ENCODE measurements at regions not wholly inside any gene's neighbourhood (a gene's known extent, or its start where the extent isn't known, plus 50 kb on each side); places are given as distances from the start of the nearest gene placed in this dataset.

GRCh38 chr18:51461956-51462355, 264.5 kb upstream of the MEX3C start:
- TF ChIP-seq, protein P1, sequence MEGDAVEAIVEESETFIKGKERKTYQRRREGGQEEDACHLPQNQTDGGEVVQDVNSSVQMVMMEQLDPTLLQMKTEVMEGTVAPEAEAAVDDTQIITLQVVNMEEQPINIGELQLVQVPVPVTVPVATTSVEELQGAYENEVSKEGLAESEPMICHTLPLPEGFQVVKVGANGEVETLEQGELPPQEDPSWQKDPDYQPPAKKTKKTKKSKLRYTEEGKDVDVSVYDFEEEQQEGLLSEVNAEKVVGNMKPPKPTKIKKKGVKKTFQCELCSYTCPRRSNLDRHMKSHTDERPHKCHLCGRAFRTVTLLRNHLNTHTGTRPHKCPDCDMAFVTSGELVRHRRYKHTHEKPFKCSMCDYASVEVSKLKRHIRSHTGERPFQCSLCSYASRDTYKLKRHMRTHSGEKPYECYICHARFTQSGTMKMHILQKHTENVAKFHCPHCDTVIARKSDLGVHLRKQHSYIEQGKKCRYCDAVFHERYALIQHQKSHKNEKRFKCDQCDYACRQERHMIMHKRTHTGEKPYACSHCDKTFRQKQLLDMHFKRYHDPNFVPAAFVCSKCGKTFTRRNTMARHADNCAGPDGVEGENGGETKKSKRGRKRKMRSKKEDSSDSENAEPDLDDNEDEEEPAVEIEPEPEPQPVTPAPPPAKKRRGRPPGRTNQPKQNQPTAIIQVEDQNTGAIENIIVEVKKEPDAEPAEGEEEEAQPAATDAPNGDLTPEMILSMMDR (IDR thresholded peaks at IDR 0.05), result no peak
- no peak for DNase-seq (ENCODE audit: low spot score)

DNA sequence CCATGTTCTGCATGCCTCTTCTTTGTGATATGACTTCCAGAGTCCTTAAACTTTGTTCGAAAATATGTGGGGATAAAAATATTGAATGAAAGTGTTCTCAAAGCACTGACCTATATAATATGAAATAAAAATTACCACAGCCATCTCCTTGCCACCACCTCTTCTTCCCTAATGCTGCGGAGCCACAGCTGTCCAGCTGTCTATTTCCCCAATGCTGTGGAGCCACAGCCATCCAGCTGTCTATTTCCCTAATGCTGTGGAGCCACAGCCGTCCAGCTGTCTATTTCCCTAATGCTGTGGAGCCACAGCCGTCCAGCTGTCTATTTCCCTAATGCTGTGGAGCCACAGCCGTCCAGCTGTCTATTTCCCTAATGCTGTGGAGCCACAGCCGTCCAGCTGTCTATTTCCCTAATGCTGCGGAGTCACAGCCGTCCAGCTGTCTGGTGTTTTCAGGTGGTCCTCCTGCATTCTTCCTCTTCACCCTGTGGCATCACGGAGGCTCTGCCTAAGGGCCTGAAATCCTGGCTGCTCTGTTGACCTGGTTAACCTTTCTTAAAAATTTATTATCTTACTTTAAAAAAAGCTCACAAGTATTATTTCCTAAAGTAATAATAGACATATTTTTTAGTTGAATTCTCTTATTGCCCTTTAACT, 266.1 kb upstream of the MEX3C start:
- Histone ChIP-seq H3K27ac (no peak overlapping the region), H3K4me3 (no peak overlapping the region)
- no peak for DNase-seq (ENCODE audit: low spot score)
- TF ChIP-seq, protein P1 (IDR thresholded peaks at IDR 0.05), result no peak

More at GRCh38 chr18:51461956-51462355, 264.5 kb upstream of the MEX3C start:
- Histone ChIP-seq H3K27ac (no peak overlapping the region), H3K4me3 (no peak overlapping the region)

GRCh38 chr18:51478908-51479307, 281.4 kb upstream of the MEX3C start:
- no peak overlapping the region for H3K4me3 ChIP-seq
- H3K27ac ChIP-seq, result no peak overlapping the region
- no peak for DNase-seq (ENCODE audit: low spot score)
- TF ChIP-seq, protein P1 (IDR thresholded peaks at IDR 0.05), result no peak

DNA sequence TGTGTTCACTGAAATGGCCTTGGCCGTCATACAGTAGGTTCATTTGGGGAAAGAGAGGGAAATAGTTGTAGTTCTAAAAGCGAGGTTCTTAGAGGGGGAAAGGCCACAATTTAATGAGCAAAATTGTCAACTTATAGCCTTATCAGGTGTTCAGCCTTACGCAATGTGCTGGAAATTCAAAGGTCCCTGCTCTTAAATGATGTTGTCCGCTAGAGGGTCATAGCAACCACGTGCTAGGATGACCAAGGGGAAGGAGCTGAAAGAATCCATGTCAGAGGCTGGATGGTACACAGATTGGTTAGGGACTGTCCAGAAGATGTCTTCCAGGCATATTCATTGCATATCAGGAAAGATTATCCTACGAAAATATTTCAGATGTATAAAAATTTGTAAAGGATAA, 282.3 kb upstream of the MEX3C start:
- Histone ChIP-seq H3K4me3 (no peak overlapping the region), H3K27ac (no peak overlapping the region)
- TF ChIP-seq, protein P1 (IDR thresholded peaks at IDR 0.05), result no peak
- no peak for DNase-seq (ENCODE audit: low spot score)

- no peak overlapping the region for H3K27ac ChIP-seq
- no peak for DNase-seq (ENCODE audit: low spot score)
- no peak overlapping the region for H3K4me3 ChIP-seq
- TF ChIP-seq, protein P1 (IDR thresholded peaks at IDR 0.05), result no peak
Observed at GRCh38 chr18:51480407-51481261, 283.2 kb upstream of the MEX3C start.

DNA sequence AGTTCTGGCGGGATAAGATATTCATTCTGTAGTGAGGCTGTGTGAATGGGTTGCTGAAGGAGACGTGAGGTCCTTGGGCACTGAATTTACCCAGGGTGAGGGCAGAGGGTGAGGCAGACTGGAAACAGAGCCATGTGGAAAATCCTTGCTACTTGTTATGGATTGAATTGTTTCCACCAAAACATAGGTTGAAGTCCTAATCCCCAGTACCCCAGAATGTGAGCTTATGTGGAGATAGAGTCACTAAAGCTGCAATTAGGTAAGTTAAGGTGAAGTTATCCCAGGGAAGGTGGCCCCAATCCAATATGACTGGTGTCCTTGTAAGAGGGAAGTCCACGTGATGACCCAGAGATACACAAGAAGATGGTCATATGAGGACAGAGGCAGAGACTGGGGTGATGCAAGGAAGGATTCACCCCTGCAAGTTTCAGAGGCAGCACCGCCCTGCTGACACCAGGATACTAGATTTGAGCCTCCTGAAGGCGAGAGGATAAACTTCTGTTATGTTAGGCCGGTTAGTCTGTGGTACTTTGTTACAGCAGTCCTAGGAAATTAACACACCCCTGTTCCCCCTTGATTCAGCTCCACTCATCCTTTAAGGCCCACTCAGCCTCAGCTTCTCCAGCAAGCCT, 289.4 kb upstream of the MEX3C start:
- no peak overlapping the region for H3K27ac ChIP-seq
- no peak overlapping the region for H3K4me3 ChIP-seq
- DNase-seq (ENCODE audit: low spot score), result no peak
- TF ChIP-seq, protein P1 (IDR thresholded peaks at IDR 0.05), result no peak

Measured in coronary artery (tissue), 2 donors.